ENCODE measurements at regions not wholly inside any gene's neighbourhood (a gene's known extent, or its start where the extent isn't known, plus 50 kb on each side); places are given as distances from the start of the nearest gene placed in this dataset.

GRCh38 chr16:5533321-5533888, 435.8 kb upstream of the EEF2KMT start:
- TF ChIP-seq FOXM1 (IDR thresholded peaks at IDR 0.05; ENCODE audit: borderline replicate concordance, low read depth) (no peak), REST (IDR thresholded peaks at IDR 0.05; ENCODE audit: low read depth) (no peak), TCF12 (IDR thresholded peaks at IDR 0.05; ENCODE audit: low read depth) (no peak), EGR1 (IDR thresholded peaks at IDR 0.05) (no peak), YY1 (IDR thresholded peaks at IDR 0.05; ENCODE audit: low read depth) (no peak)

Data from Ishikawa (cell line).